NCI-H2196 treated with DMSO at 0.1 percent for 48 hours (cell line): ENCODE measurements at regions not wholly inside any gene's neighbourhood (a gene's known extent, or its start where the extent isn't known, plus 50 kb on each side); places are given as distances from the start of the nearest gene placed in this dataset.

Source experiments
- DNase-seq: peaks from one replicate; lab custom pipeline; 2025; ENCODE audit not compliant: unreplicated experiment; lab: John Stamatoyannopoulos, UW

DNA sequence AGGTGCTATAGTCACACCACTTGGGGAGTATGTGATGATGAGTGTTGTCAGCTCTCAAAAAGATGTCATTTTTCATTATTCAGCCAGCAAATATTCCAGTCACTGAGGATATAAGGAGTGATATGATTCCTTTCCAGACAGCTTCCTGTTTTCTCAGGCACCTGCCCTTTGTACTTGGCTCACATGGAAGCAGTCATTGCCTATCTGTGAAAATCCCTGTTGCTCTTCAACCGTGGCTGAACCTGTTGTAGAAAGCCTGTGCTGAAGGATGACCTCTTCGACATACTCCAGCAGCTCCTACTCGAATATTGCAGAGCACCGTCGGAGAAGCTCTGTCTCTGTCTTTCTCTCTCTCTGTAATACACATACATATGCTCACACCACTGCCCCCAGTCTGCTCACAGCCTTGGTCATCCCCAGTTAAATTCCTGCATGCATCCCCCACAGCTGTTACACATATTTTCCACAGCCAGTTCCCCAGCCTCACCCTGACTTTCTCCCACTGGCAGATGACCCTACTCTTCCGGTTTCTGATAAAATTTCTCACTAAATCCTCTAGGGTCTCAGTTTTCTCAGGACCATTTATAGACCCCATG, 204.2 kb upstream of the ARGLU1 start:
- no peak for DNase-seq

DNA sequence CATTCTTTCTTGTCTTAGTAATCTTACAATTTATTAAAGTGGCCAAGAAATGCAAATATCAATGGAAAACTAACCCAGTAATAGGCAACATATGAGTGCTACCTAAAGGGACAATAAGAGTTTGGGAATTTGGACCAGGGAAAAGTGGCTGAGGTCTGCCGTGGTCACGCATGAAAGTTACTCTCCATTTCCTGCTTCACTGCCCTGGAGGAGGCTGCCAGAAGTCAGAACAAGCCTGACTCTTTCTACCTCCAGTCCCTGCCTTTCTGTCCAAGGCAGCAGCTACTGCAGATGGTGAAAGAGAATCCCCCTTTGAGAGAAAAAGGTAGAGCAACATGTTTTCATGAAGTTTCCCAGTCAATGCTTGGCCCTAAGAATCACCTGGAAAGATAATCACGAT, 201.1 kb upstream of the ARGLU1 start:
- no peak for DNase-seq

DNA sequence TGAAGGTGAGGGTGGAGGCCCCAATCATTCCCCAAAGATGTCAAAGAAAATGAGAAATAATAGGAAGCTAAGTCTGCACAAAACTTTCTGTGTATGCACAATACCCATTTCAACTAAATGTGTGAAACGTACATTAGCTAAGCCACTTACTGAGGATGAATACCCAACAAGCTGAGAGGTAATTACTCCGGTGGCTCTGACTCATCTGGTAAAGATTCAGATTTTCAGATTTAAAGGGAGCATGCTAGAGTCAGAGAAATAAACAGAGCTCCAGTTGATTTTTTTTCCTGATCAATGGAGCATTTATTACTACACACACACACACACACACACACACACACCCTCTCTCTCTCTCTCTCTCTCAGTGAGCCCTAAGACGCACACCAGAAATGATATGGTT, 194.8 kb upstream of the ARGLU1 start:
- no peak for DNase-seq

DNA sequence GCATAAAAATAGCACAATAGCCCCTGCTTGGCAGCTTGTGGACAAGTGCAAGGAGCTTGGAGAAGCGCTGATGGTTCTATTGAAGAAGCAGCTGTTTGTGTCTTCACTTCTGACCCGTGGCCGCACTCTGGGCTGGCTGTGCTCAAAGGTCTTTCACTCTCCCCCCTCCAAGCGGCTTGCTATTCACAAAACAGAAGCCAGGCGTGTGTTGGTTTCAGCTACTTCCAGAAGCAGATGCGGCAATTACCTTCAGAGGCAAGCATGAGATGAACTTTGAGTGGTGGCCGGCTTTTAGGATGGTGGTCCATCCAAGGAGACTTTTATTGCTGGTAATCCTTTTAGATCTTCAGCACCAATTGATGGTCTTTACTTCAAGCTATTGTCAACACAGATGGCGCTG, 188.5 kb upstream of the ARGLU1 start:
- DNase-seq, result no peak

DNA sequence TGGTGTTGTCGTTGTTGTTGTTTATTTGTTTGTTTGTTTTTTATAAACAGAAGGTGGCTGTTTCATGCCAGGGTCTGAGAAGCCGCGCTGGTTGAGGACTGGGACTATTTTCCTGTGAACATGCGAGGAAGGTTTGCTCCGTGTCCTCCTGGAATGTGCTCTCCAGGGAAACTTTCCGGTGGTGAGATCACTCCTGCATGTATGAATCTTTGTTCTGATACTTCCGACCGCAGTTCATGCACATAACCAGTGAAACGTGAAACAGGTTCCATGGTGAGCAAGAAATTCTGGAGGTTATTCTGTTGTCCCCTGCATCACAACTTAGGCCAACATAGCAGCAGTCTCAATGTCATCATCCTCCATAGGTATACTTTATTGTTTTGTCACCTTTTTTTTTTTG, 187.6 kb upstream of the ARGLU1 start:
- DNase-seq, result no peak

DNA sequence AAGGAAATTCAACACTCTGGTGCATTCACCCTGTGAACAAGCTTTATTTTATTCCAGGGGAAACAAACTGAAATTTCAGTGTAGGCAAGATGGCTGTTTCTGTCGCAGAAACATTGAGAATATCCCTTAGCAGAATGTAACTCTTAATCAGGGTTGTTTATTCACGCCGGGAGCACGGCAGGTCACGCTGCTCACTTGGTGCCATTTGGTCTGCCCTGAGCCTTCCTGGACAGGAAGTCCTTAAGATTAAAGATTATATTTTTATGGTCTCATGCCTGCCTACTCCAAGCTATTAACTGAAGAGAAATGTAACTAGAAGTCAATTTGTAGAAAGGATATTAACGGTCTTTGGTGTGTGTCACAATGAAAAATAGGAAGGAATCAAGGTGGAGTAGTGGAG, 185.3 kb upstream of the ARGLU1 start:
- no peak for DNase-seq

DNA sequence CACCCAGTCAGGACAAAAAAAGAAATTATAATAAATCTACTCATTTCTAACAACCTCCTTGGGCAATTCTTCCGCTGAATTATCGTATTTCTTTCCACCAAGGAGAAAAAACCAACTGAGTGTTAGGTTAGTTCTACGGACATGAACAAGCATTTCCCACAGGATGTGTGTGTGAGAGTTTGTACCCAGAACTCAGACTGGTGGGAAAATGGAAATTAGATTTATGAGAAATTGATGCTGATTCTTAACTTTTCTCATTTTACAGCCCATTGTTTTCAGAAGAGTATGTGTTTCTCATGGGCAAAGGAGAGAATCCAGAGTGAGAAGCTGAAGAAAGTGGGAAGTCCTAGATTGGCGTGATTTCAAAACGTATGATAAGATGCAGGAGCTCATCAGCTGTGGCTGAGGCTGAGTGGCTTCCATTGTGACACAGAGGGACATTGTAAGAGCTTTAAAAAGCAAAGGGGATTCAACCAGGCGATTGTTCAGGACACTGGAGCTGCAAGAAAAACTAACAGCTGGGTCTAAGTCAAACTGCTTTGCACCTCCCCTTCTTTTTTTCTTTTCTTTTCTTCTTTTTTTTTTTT, 184.7 kb upstream of the ARGLU1 start:
- no peak for DNase-seq

DNA sequence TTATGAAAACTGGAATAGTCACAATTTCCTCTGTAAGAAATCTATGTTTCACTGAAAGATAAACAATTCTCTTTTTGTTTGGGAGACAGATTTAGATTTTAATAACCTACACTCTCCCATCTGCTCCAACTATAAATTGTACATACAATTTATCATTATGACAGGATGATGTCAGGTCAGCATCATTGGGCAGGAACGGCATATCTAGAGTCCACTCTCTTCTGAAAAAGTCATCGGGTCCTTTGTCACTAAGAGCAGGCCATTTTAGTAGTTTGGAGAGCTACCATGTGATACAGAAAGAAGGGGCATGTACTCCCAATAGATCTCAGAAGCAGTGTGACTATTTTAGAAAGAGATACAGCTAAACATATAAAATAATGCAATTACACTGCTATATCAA, 180.8 kb upstream of the ARGLU1 start:
- DNase-seq, result no peak

DNA sequence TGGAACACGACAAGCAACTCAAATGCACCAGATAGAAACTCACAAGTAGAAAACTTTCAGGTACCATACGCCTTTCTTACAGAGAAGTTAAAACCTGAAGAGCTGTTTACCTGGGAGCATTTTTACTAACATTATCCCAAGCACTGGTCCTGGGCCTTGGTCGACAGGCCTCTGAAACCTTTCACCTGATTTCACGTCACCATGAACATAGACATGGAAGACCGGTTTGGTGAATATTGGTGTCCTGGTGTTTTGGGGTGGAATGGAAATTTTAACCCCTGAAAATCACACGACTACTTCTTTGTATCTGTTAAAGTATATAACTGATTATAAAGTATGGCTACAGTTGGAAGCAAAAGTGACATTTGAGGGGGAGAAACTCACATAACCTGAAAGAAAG, 176.6 kb upstream of the ARGLU1 start:
- no peak for DNase-seq

DNA sequence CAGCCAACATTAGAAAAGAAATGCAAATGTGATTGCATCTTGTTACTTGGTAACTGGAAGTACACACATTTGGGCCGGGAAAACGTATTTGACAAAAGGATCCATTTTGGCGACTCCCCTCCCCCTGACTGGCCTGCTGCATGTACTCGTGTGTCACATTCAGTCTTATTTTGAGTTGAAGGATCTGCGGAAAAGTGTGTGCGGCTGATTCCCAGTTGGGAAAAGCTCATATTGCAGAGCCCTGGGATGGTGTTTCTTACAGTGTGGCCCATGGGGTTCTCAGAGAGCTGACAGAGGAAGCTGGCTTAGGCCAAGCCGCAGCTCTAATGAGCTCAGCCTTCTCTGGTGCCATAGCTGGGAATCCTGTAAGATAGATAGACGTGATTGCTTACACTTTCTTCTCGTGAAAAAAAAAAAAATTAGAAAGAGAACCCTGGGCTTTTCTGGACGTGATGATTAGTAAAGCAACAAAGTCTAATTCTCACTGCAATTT, 170.3 kb upstream of the ARGLU1 start:
- no peak for DNase-seq

DNA sequence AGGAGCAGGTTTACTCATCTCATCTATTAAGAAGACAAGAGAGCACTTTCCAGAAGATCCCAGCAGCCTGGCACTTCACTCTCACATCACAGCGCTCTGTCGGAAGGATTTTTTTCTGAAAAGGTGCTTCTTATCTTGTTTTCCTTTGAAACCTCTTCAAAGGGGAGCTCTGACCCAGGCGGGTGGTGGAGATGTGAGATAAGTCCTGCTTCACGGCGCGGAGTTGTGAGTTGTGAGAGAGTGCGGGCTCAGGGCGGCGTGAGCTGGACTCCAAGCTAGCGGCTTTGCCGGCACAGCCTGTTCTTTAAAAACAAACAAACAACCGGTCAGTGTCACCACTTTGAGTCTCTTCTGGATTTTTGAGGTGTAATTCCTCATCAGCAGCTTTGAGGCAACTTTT, 169.0 kb upstream of the ARGLU1 start:
- no peak for DNase-seq

DNA sequence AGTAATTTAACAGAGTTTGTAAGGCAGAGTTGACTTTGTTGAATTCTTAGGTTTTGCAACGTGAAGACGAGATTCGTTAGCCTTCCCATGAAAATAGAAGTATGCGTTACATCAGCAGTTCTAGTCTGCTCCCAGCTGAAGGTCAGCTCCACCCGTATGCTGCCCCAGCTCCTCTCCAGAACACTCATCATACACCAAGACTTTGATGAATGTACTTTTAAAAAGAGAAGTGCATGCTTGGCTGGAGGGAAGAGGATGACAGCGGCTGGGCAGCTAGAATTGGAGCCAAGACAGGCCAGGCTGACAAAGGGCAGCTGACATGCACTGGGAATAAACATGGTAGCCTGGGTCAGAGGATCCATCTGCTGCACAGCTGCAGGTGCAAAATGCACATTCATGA, 166.3 kb upstream of the ARGLU1 start:
- DNase-seq, result no peak

DNA sequence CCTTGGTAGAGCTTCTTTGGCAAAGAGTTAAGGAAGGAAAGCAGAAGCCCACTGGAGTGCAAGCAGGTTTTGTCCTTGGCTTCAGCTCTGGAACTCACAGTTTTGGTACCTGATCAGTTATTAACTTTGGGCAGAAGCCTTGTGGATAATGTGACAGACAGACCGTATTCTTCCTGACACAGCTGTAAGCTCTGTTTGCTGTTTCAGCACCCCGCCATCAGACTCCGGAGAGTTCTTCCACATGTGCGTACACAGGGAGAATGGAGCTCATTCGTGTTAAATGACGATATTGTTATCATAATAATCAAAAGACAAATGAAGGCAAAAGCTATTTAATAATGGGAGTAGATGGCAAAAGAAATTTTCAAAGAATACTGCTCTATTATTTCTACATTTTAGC, 155.1 kb upstream of the ARGLU1 start:
- no peak for DNase-seq

DNA sequence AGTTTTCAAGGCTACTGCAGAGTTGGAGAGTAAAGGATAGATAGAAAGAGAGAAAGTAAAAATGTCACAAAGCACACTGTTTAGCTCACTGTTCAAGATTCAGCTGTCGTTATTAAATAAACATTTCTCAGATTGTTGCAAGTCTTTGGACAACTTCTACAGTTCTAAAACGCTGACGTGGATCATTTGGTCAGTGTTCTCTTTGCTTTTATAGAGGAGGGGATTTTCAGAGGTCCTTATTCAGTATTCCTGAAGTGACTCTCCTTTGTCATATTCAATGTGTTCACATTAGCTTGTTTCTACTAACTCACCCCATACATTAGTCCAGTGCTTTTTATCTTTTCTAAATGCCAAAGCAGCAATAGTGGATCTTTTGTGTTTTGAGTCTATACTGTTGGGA, 154.7 kb upstream of the ARGLU1 start:
- no peak for DNase-seq

DNA sequence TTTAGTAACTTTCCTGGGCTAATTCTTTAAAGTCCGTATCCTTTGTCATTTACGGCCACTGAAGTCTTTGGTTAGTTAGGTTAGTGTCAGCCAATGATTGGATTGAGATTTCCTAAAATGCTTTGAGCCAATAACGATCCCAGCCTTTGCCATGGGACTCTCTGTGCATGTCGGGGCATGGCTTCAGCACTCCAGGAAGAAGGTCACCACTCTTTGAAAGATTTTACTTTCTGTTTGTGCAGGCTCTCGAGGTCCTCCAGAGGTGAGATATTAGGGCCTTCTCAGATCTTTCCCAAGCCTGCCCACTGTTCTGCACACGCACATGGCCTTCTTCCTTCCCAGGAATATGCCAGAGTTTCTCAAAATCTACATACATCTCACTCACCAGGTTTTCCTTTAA, 153.7 kb upstream of the ARGLU1 start:
- no peak for DNase-seq

DNA sequence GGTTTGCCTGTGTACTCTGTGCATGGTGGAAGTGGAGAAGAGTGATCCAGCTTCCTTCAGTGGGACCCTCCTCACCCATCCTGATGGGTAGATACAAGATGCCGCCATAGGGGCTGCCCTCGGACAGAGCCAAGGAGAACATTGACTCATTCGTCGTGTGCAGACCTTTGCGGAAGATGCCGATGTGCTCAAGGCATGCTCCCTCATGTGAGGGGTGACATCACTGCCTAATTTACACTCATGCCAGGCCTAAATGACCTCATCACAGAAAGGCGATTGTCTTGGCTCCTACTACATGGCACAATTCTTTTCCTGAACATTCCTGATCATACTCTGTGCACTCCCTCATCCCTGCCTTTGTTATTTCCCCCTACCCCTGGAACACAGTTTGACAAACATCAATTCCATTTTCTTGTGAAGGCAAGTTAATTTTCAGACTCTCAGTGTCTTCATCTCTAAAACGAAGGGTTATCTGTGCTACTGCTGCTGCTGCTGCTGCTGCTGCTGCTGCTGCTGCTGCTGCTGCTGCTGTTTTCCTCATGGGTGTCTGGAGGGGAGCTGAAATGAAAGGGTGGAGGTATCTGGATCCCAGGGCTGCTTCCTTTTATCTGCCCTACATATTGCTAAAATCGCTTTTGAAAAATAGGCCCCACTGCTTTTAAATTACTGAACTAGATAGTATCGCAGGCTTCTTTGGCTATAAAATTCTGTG, 146.5 kb upstream of the ARGLU1 start:
- DNase-seq, result no peak

DNA sequence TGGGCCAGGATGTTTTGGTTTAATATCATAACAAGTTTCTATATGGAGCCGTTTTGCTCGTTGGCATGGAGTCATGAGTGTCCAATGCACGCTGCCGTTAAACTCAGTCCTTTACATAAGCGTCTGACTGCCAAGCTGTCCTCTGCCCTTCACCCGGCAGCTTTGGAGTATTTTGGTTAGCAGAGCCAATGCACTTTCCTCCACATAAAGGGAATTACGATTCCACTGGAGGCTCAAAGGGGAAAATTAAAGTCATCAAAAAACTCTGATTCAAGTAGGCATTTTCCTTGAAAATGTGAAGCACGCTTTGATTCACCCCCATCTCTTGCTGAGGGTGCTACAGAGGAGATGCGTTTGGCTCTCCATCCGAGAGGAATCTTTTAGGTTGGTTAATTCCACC, 144.4 kb upstream of the ARGLU1 start:
- DNase-seq, result no peak

DNA sequence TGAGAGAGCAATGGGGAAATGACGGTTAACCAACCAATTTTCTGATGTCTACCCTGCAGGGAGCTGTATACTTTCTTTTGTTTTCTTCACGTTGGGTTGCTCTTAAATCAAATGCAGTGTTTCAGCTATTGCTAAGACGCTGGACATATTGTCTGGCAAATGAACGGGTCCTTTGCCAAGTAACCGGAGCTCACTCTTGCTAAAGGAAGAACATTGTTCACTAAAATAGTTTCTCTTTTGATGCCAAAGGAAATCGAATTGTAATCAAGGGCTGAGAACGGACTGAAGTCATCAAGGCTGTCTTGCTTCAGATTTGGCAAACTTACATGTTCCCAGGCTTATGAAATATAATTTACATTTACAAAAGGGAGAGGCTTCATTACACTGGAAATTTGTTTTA, 142.3 kb upstream of the ARGLU1 start:
- no peak for DNase-seq

DNA sequence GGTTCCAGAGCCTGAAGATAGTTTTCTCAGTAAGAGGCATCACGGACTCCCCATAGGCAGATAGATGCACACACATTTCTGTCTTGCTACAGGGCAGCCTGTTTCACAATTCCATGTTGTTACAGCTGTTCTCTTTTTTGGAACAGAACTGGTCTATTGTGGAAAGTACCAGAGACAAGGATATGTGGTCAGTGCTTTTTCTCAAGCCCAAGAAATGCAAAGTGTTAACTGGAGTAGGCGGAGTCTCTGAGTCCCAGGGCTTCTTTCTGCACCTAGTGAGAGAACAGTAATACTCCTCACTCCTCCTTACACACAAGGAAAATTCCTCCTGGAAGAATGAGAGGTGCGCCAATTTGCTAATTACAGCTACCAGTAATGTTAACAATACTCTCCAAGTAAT, 141.6 kb upstream of the ARGLU1 start:
- DNase-seq, result no peak

DNA sequence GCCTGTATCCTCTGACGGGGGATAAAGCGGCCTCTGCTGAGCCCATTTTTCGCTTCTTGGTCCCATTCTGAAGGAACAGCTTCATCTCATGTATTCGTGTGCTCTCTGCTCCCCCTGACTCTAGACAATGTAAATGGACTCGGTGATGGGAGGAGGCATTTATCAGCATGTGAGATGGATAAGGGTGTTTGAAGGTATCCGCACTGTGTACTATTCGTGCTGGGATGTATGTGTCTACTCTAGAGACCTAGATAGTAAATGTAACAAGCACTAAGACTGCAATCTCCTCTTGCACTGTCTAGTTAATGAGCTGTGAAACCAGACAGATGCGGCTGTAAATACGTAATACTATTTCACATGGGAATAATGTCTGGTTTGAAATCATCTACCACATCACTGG, 134.6 kb upstream of the ARGLU1 start:
- DNase-seq, result no peak

DNA sequence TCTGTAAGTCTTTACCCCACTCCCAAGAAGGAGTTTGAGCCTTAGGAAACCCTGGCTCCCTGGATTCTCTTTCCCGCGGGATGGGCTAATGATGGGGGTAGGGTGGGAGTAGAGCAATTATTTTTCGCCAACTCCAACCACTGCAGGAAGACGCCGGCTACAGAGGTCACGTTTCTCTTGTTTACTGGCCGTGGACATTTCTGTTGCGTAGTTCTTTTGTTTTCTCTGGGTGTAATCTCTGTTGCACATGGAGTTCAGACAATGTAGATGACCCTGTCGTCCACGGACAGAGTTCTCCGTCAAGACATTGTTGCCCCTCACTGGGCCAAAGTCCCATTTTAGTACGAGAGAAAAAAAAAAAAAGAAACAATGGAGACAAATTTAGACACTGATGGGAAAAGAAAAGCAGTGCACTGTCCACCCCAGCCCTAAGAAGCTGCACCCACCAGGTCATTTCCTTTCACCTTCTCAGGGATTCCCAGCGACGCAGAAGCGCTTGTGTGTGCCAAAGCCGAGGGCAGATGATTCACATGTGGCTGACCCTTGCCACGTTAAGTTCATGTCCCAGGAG, 133.9 kb upstream of the ARGLU1 start:
- no peak for DNase-seq

DNA sequence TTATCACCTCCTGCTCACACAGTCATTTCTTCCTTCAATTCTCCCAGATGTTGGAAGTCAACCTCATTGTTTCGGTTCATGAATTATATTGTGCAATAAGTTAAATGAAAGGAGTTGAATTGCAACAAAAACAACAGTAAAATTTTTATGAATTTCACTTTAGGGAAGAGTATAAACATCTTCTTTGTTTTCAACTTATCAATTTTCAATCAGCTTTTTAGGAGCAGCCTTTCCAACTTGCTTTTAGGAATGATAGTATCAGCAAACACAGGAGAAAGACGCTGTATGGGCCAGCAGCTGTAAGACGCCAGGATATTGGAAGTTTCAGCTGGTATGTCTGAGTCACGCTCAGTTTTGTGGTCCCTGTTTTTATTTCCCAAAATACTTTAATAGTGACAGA, 132.5 kb upstream of the ARGLU1 start:
- no peak for DNase-seq
